ENCODE measurements at regions not wholly inside any gene's neighbourhood (a gene's known extent, or its start where the extent isn't known, plus 50 kb on each side); places are given as distances from the start of the nearest gene placed in this dataset.

DNA sequence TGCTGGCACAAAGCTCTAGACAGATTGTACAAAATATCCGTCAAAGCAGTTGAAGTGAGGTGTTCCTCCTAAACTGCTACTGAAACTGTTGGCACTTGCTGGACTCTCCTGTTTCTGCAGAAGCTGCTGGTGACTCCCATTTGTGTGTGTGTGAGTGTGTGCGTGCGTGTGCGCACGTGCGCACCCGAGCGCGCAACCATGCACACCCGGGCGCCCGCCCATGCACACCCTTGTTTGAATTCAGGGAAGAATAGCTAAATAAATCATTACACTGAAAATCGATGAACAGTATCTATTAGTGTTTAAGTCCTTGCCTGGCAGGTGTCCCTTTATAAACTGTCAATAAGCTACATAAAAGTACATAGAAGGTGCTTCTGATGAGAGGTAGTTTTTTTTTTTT, 156.4 kb upstream of the B3GALT2 start:
- no peak for DNase-seq

DNA sequence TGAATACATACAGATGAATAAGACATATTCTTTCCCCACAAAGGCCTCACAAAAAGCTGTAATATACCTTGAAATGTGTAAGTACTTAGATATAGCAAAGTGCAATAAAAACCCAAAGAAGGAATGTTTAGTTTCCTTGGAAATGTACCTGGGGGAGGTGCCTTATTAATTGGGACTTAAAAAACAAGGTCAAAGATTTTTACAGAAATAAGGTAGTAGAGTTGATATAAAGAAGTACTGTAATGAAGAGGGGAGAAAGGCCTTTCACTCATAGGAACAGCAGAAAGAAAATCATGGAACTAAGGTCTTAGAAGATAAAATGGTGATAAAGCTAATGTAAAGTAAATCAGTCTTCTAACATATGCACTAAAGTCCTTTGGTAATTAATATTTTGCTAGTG, 153.9 kb upstream of the B3GALT2 start:
- DNase-seq = no peak

DNA sequence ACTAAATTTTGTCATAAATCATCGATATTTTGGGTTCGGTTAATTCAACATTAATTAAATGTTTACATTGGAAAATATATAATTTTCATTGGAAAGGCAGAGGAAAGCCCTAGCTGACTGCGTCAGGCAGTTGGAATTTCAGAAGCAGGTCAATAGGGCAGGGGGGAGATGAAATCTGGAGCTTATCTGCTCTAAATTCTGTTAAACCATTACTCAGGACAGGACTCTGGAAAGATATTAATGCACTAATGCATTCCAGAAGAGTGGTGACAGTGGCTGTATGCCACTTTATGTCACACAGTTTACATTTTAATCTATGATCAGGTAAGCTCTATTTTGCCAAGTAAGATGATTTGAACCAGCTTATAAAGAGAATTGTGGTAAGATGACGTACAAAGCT, 153.0 kb upstream of the B3GALT2 start:
- no peak for DNase-seq

DNA sequence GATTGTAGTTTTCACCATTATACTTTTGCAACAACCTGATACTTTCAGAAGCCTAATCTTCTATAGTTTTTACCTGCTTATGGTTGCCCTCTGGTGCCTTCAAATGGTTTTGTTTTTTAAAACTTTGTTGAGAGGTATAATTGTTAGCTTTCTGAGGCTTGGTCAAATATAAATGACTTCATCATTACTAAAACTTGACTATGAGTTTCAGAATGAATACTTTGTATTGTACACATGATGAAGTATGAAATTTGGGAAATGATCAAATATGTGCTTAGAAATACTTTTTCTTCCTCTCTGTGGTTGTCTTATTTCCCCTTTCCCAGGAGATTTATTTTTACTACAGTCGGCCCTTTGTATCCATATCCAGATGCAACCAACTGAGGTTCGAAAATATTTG, 151.8 kb upstream of the B3GALT2 start:
- DNase-seq = no peak

DNA sequence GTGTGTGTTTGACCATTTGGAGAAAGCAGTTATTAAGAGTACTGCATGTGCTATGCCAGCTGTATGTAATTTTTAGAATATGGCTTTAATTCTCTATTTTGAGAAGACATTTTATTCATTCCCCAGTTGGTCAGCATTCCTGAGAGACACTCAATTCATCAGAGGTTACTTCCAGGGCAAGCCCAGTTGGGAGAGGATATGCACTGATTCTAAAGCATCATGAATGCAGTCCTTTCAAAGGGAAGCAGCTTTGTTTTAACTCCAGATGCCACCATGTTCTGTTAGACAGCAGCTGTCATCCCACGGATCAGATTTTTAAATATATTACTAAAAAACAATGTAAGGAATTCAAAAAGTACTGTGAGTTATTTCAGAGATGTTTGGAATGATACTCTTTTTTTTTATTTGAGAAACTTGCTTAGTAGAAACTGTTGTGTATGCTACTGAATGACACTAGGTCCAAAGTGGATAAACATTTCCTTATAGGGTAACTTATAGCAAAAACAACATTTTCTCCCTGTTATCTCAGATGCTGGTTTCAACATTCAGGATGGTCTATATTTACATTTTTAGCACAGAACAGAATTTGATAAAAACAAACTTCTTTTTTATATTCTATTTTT, 149.5 kb upstream of the B3GALT2 start:
- DNase-seq = no peak

DNA sequence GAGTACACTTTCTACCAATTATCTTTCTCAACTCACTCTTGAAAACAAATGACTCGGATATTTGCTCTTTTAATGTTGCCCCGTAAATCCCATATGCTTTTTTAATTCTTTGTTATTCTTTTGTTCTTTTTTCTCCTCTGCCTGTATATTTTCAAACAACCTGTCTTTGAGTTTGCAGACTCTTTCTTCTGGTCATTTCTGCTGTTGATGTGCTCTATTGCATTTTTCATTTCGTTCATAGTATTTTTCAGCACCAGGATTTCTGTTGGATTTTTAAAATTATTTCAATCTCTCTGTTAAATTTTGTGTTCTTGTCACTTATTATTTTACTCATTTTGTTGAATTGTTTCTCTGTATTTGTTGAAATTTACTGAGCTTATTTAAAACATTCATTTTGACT, 146.8 kb upstream of the B3GALT2 start:
- no peak for DNase-seq

DNA sequence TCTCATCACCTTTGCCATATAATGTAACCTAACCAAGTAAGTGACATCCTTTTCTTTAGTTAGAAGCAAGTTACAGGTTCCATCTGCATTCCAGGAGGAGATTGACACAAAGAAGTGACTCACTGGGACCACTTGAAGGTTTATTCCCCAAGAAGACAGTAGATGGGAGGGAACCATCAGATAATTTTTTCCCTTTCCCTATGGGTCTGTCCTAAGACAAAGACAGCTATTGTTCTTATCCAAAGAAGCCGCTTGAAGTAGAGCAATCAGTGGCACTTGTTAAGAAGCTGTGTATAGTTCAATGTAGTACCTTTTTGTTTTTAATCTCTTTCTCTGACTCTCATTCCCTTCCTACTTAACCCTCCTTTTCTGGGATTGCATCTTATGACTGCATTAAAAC, 139.9 kb upstream of the B3GALT2 start:
- no peak for DNase-seq

DNA sequence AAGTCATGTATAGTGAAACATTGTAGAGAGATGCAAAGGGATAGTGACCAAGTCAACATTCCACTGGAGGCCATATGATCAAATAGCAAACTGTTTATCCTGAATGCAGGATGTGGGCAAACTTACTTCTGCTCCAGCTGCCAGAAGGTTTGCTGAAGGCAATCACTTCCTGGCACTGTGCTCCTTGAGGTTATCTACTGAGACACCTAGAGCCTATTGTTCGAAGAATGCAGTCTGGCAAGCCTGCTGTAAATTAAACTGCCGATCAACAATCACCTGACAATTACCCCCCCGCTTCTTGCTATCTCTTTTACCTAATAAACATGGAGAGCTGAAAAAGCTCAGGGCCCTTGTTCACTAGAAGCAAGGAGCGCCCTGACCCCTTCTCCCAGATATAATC, 139.4 kb upstream of the B3GALT2 start:
- DNase-seq = no peak

DNA sequence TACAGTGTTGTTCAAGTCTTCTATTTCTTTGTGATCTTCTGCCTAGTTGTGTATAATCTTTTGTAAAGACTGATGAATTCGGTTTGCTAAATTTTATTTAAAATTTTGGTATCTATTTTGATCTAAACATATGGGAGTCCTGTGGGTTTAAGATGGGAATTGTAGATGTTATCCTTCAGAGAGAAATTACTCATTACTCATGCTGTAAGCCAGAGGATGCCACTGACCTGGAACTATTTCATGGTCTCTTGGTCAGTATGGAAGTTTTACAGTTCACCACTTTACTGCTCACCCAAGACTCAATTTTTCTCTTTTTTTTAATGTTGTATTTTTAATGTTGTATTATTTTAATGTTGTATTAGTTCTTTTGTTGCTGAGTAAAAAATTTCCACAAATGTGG, 138.6 kb upstream of the B3GALT2 start:
- DNase-seq = no peak

DNA sequence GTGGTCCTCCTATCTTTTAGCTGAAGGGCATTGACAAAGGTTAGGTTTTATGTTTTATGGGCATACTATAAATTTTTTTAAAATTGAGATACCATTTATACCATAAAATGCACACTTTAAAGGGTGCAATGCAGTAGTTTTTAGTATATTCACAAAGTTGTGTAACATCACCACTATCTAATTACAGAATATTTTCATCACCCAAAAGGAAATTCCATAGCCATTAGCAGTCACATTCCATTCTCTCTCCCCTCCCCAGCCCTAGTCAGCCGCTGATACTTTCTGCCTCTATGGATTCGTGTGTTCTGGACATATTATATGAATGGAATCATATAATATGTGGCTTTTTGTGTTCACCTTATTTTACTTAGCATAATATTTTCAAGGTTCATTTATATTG, 135.8 kb upstream of the B3GALT2 start:
- DNase-seq = no peak

DNA sequence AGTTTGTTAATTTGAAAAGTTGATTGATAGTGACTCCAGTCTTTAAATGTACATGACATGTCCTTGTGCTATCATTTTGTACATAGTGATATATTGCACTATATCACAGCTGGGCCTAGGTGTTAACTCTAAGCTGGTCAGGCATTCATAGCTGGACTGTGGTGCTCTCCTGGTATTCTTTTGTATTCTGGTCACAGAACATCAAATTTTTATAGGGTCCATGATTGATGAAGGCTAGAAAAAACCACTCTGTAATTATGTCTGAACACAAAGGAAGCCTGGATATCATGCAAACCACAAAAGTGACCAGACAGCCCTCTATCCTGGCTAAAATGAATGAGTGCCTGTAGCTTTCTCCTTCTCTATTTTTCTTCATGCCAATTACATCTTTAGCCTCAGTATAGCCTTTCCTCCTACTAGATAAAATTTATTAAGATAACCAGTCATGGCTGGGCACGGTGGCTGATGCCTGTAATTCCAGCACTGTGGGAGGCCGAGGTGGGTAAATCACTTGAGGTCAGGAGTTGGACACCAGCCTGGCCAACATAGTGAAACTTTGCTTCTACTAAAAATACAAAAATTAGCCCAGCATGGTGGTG, 134.9 kb upstream of the B3GALT2 start:
- no peak for DNase-seq

DNA sequence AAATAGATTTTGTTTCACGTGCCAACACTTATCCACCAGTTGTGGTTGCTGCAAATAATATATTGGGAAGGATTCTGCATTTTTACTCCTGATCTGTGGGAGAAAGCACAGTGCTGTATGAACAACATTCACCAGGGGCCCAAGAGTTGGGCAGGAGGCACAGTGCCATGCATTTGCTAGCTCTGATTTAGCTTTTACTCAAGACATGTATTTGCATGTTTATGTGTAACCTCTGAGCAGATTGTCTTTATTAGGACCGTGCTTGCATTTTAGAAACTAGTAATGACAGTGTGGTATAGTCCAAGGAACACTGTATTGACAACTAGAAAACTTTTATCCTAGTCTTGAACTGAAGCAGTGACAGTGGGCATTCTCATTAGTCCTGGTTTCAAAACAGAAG, 133.9 kb upstream of the B3GALT2 start:
- no peak for DNase-seq

DNA sequence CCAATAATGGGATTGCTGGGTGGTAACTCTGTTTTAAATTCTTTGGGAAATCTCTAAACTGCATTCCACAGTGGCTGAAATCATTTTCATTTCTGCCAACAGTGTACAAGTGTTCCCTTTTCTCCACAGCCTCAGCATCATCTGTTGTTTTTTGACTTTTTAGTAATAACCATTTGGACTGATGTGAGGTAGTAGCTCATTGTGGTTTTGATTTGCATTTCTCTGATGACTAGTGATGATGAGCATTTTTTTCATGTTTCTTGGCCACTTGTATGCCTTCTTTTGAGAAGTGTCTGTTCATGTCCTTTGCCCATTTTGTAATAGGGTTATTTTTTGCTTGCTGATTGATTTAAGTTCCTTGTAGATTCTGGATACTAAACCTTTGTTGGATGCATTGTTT, 131.9 kb upstream of the B3GALT2 start:
- no peak for DNase-seq

DNA sequence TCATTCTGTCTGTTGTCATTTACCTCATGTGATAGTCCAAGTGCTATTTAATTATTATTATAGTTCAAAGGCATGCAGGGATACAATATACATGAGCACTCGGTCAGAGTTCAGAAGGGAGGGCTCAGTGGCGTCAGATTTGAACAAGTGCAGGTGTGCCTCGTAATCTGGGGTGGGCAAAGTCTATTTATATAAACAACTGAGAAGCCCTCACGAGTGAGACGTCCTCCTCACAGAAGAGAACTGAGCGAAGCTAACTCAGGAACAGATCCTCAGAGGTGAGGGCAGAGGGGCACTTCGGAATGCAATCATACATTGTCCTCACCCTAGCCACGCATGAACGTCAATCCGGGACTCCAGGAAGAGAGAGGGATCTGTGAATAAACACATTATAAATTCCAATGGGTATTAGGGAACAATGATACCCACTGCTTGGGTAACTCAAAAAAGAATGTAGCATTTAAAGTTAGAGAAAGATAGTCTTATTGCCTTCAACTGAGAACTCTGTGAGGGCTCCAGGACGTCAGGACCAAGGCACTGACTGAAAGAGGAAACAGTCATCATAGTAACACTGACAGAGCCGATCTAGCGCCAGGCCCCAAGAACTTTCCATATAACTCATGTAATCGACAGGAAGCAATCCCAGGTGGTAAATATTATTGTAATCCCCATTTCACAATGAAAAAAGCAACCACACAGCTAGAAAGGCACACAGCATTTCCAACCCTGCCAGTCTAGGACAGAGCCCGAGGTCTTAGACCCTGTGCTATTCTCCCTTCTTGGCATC, 127.1 kb upstream of the B3GALT2 start:
- no peak for DNase-seq

DNA sequence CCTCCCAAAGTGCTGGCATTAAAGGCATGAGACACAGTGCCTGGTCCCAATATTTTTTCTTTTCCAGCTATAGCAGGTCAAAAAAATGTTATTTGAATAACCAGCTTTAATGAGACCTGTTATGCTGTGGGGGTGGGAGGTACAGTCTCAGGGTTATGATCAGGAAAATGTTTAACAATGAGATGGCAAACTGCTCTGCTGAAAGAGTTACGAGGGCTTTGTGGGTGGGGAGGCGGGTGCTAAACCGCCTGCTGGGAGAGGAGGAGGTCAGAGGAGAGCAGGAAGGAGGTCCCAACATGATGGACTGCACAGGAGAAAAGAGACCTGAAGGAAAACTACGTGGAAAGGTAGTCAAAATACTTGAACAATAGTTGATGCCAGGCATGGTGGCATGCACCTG, 126.0 kb upstream of the B3GALT2 start:
- DNase-seq = no peak

DNA sequence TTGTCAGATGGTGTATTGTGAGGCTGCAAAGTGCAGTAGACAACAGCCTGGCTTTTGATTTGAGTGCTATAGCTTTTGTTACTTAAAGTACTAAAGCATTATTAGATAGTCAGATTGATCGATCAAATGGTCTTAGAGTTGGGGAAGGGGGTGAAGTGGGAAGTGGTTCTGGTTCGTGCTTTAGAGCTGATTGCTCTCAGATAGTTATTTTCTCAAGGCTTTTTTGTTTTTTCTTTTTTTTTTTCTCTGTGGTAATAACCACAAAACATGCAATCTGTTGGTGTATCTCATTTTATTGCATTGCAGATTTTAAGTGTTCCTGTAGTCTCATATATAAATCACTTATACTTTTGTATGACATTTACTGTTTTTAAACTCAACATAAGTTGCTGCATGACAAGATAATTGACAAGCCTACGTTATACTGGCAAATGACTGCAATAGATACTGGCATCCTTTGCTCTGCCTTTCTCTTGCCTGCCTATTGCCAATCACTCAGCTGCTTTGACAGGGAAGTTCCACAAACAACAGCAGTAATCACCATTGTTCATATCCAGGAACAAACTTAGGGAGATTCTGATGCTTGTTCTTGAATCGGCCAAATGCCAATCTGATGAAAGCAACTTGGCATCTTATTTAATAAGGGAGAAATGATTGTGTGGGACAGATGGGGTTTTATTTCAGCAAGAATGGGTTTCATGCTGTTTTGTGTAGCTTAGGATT, 125.0 kb upstream of the B3GALT2 start:
- DNase-seq = no peak

DNA sequence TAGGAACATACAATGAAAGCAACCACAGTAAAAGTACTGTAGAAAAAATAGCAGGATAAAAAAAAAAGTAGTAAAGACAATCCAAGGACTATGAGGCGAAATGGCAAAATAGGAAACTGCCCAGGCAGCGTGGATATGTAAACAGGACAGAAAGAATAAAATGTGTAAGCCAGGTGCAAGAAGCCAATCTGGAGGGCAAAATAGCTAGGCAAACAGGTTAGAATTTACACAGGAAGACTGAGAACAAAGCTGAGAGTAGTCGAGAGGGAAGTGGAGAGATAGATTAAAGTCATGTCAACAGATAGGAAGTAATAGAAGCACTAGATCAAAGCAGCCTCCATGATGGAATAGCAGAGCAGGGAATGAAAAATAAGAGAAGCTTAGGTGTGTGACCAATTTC, 124.2 kb upstream of the B3GALT2 start:
- DNase-seq = no peak

DNA sequence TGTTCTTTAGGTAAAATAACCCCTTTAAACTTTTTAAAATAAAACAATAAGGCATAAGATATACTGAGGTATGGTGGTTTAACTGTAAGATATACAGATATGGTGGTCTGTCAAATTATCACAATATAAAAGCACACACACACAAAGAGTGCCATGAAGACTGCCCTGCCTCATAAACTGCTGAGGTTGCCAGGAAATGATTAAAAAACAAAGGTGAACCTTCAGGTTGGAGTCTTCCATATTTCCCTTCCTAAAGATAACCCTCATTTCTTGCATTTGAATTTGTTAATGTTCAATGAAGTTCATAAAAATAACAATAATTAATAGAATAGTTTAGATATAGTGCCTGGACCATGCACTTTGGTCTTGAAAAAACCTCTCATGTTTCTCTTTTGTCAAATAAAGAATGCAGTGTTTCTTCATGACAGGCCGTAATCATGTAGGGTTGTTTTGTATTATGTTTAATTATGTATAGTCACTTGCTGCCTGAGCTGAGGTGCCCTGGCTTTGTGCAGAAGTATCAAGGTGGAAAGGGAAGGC, 123.6 kb upstream of the B3GALT2 start:
- no peak for DNase-seq

DNA sequence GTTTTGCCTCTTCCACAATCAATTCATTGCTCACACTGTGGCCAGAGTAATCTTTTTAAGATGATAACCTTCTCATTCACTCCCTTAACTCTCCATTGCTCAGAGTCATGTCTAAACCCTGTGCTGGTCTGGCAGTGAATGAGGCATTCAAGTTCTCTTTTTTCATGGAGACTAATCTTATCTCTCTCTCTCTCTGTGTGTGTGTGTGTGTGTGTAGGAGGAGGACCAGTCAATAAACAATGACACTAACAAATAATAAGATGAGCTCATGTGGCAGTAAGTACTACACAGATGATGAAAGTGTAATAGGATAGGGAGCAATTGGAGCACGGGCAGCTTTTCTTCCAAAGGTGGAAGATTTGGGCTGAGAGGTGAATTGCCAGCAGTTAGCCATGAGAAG, 122.0 kb upstream of the B3GALT2 start:
- DNase-seq = no peak

DNA sequence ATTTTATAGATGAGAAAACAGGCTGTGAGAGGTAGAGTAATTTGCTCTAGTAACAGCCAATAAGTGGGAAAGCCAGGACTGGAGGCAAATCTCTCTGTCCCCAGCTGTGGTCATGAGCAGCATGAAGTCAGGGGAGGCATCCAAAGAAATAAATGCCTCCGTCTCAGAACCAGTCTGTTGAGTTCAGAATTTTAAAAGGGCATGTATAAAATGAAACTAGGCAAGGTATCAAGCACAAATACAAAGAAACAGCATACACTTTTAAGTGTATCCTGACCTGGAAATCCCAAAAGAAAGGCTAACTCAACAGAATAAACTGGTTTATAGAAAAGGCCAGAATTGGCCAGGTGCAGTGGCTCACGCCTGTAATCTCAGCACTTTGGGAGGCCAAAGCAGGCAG, 120.0 kb upstream of the B3GALT2 start:
- DNase-seq = no peak

All from femur (tissue), 1 donor.